Occipital lobe (tissue), 1 donor: ENCODE measurements at regions not wholly inside any gene's neighbourhood (a gene's known extent, or its start where the extent isn't known, plus 50 kb on each side); places are given as distances from the start of the nearest gene placed in this dataset.

Source experiments
- DNase-seq: peaks from one replicate; lab custom pipeline; 2025; lab: John Stamatoyannopoulos, UW

GRCh38 chr14:26855077-26855753 lies 257.4 kb upstream of the NOVA1 start:
- DNase-seq = no peak

- DNase-seq = no peak
These were observed 259.2 kb upstream of the NOVA1 start for GRCh38 chr14:26856876-26857518.

- no peak for DNase-seq
These were observed 261.6 kb upstream of the NOVA1 start for GRCh38 chr14:26859483-26859882.

- no peak for DNase-seq
These were observed 262.3 kb upstream of the NOVA1 start for GRCh38 chr14:26860111-26860510.

GRCh38 chr14:26863736-26864135 lies 265.9 kb upstream of the NOVA1 start:
- no peak for DNase-seq

- no peak for DNase-seq
These were observed 268.9 kb upstream of the NOVA1 start for GRCh38 chr14:26866721-26867120.

- peak; percentile 30 for DNase-seq
These were observed 269.4 kb upstream of the NOVA1 start for GRCh38 chr14:26867171-26867757.

GRCh38 chr14:26870096-26870495 lies 272.3 kb upstream of the NOVA1 start:
- no peak for DNase-seq

GRCh38 chr14:26870722-26871617 lies 273.1 kb upstream of the NOVA1 start:
- DNase-seq = no peak

- peak; percentile 19 for DNase-seq
These were observed 274.9 kb upstream of the NOVA1 start for GRCh38 chr14:26872515-26873361.

GRCh38 chr14:26873362-26873960 lies 275.6 kb upstream of the NOVA1 start:
- no peak for DNase-seq

GRCh38 chr14:26887847-26888246 lies 290.0 kb upstream of the NOVA1 start:
- DNase-seq = no peak

- DNase-seq = no peak
These were observed 290.8 kb upstream of the NOVA1 start for GRCh38 chr14:26888592-26888991.

GRCh38 chr14:26896447-26896846 lies 298.6 kb upstream of the NOVA1 start:
- DNase-seq = no peak

- no peak for DNase-seq
These were observed 299.4 kb upstream of the NOVA1 start for GRCh38 chr14:26897196-26897595.

- DNase-seq = no peak
These were observed 307.4 kb upstream of the NOVA1 start for GRCh38 chr14:26905229-26905628.

GRCh38 chr14:26913786-26914185 lies 316.0 kb upstream of the NOVA1 start:
- DNase-seq = no peak

GRCh38 chr14:26917086-26917485 lies 319.3 kb upstream of the NOVA1 start:
- no peak for DNase-seq

- DNase-seq = no peak
These were observed 328.2 kb upstream of the NOVA1 start for GRCh38 chr14:26925876-26926584.

- no peak for DNase-seq
These were observed 328.8 kb upstream of the NOVA1 start for GRCh38 chr14:26926585-26926984.
